ENCODE measurements at regions not wholly inside any gene's neighbourhood (a gene's known extent, or its start where the extent isn't known, plus 50 kb on each side); places are given as distances from the start of the nearest gene placed in this dataset.

GRCh38 chr3:59425942-59426341 lies 376.1 kb upstream of the CFAP20DC start:
- no peak for TF ChIP-seq POLR2A (IDR thresholded peaks at IDR 0.05; ENCODE audit: low read depth)
- TF ChIP-seq CTCF (IDR thresholded peaks at IDR 0.05) = no peak
